NCI-H1417 (cell line): ENCODE measurements at regions not wholly inside any gene's neighbourhood (a gene's known extent, or its start where the extent isn't known, plus 50 kb on each side); places are given as distances from the start of the nearest gene placed in this dataset.
"Not testable (repeated sequence)": the region's sequence is repeated elsewhere in the genome, so short reads cannot be mapped to it uniquely, and the experiment has no call there.

Source experiments
- DNase-seq, 3 experiments: peaks; one replicate each; lab custom pipeline; 2025; lab: John Stamatoyannopoulos, UW

DNA sequence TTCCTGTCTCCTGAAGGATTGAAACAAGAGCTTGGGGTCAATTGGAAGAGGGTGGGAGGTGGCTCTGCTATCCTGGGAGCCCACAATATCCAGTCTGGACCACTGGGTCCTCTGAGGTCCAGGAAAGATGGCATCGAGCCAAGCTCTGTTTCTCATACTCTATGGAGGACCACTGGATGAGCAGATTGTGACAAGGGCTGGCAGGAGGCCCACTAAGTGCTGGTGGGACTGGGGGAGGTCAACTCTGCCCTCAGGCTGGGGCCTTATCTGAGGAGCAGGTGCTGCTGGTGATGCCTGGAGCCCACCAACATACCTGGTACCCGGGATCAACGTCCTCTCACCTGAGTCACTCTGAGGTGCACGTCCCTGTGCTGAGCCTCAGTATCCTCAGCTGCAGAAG lies 142.4 kb downstream of the NDUFA10 start:
- DNase-seq, result no peak

DNA sequence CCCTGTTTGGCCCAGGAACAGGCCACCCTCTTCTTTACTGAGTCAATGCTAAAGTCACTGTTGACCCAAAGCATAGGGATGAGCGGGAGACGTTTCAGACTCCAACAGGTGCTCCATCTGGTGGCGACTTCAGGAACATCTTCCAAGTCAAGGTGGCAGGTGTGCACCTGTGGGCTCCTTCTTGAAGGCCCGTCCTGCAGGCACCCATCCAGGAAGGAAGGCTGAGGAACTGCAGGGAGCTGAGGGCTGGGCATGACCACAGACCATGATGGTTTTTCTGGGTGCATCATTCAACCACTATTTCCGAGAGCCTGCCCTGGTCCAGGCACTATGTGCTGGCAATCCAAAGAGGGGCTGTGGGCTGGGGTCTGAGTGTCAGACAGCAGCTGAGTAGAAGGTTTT lies 142.8 kb downstream of the NDUFA10 start:
- peak; percentile 23 to 72 (median 24) for DNase-seq

DNA sequence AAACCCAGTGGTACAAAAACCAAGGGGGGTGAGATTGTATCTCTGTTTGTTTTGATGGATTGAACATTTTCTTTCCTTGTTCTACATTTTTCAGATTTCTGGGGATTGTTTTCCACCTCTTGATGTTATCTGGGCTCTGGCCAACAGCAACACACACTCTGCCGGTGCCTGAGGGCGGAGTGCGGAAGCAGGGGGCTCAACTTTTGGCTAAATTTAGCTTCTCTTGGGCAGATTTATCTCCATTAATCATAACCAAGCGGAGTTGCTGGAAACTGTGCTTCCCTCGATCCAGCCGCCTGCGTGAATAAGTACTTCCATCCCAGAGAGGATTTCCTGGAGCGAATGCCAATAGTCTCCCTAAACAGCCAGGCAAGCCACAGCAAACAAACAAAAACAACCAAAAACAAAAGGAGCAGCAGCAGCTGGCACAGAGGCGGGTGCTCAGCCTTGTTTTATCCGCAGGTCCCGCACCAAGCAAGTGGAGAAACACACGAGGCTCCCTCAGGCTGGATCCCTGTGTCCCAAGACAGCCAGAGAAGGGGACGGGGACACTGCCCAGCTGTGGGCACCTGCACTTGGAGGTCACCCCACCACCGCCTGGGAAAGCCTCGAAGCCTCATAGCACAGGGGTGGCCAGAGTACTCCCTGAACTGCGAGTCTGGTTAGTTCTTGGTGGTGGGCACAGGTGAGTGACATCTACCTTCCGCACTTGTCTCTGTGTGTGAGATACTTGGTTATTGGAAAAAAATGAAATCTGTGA lies 143.4 kb downstream of the NDUFA10 start:
- no peak for DNase-seq

DNA sequence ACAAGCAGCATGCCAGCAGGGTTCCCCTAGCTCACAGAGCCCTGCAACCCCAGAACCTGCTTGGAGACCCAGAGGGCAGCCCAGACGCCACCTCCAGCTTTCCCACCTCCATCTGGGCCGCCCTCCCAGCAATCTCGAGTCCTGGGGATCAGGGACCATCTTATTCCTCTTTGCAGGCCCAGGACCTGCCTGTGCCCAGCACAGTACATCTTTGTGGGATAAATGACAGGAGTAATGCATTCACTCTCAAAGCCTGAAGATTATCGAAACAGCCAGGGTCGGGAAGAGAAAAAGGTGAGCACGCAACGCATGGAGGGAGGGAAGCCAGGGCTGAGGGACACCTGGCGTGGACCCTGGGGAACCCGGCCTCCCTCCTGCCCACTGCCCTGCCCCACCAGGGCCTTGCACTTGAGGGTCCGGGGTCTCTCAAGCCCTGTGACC lies 144.1 kb downstream of the NDUFA10 start:
- no peak for DNase-seq

DNA sequence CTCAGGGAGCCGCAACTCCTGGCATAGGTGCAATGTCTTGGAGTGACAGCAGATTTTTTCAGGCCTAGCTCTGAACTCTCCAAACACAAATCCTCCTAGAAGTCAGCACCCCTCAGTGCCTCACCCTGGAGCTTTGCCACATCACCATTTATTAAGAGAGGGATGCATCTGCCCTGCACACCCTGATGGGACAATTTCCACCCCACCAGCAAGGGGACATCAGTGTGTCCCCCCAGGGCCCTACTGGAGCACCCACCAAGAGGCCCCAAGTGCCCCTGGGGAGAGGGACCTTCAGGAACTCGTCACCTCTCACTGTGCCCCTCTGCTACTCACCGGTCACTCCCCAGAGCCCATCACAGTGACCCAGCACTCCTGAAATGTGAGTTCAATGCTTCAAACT lies 144.7 kb downstream of the NDUFA10 start:
- no peak for DNase-seq

DNA sequence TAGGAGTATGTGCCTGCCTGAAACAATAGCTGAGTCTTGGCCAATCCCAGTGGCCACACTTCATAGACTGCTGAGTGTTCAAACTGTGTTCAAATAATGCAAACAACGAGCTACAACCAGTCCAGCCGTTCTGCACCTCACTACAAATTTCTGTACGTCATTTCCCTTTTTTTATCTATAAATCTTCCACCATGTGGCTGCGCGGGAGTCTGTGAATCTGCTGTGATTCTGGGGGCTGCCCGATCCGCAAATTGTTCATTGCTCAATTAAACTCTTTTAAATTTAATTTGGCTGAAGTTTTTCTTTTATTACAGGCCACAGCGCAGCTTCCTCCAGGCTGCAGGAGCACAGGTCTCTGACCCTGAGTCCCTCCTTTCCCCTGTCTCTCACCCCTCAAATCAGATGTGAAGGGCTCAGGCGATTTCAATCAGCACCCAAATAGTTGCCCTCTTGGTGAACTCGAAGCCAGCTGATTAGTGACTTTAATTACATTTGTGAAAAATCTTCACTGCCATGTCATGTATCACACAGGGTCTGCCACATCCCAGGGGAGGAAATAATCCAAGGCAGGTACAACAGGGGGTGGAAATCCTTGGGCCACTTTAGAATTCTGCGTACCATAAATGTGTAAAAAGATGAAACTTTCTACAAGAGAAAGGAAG lies 145.6 kb downstream of the NDUFA10 start:
- DNase-seq, result no peak

DNA sequence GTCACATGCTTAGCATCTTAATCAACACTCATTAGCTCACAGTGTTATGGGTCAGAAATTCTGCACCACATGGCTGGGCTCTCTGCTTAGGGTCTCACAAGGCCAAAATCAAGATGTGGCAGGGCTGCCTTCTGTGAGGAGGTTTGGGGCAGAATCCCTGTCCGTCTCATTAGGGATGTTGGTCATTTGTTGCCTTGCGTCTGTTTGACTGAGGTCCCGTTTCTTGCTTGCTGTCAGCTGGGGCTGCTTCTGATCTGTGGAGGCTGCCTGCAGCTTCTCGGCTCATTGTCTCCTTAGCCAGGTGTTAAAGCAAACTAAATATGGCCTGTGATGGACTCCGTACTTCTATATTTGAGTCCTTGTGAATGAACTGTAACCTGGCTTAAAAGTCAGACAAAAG lies 146.5 kb downstream of the NDUFA10 start:
- DNase-seq, result no peak

DNA sequence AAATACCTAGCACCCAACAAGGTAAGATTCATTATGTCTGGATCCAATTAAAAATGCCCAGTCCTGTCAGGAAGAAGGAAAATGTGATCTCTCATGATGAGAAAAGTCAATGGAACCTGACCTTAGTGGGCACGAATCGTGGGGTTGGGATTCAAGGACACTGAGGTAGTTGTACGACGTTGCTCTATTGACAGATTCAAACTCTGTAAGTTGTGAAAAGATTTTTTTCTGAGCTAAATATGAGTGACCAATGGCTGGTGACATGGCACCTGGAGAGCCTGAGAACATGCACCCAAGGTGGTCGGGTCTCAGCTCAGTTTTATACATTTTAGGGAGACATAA lies 148.2 kb downstream of the NDUFA10 start:
- DNase-seq, result no peak

DNA sequence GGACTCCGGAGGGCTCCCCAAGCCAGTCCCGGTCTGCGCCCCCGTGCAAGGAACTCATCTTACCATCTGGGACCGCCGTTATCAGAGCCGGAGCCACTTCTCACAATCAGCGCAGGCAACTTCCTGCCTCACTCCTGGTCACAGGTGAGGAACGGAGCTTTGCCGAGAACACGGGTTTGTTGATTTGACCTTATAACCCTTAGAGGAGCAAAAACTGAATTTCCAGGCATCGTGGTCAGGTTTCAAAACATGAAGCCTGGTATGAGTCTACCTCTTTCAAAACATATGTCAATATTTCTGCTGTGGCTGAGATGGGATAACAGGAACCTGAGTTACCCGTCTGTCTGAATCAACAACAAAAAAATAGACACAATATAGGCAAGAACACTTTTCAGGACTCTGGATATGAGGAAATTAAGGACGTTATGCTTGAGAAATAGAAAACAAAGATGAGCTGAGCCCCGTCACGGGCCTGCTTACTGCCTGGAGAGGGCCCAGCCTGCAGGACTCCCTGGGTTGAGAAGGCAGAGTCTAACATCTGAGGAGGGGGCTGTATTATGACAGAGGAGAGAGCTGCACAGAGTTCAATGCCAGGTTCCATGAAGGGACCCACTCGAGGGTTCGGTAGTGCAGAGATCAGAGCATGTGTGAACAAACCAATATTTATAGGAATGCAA lies 148.7 kb downstream of the NDUFA10 start:
- no peak for DNase-seq

DNA sequence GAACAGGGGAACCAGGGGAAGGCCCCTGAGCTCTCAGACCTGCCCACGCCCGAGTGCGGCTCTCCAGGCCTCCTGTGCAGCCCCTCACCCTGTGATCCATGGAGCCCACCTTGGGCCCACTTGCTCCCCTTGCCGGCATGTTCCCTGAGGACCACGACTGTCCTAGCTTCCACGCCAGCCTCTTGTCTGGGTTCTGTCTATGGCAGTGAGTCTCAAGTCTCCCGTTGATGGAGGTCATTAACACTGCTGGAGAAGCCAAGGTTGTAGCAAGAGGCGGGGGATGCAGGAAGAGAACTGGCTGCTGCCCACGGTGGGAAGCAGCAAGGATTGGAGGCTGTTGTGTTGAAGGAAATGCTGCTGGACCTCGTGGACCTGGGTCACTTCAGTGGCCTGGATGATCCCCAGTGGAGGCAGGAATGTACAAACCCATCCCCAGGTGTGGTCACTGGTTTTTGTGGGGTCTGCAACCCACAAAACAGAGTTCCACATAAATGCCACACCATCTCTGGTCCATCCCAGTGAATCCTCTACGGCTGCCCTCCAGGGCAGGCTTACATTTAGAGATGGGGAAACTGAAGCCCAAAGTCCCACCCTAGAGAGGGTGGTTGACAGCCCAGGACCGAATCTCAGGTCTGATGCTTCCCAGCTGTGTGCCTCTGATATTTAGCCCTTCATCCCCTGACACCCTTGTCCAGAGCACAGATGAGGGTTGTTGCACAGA lies 150.3 kb downstream of the NDUFA10 start:
- DNase-seq, result no peak

DNA sequence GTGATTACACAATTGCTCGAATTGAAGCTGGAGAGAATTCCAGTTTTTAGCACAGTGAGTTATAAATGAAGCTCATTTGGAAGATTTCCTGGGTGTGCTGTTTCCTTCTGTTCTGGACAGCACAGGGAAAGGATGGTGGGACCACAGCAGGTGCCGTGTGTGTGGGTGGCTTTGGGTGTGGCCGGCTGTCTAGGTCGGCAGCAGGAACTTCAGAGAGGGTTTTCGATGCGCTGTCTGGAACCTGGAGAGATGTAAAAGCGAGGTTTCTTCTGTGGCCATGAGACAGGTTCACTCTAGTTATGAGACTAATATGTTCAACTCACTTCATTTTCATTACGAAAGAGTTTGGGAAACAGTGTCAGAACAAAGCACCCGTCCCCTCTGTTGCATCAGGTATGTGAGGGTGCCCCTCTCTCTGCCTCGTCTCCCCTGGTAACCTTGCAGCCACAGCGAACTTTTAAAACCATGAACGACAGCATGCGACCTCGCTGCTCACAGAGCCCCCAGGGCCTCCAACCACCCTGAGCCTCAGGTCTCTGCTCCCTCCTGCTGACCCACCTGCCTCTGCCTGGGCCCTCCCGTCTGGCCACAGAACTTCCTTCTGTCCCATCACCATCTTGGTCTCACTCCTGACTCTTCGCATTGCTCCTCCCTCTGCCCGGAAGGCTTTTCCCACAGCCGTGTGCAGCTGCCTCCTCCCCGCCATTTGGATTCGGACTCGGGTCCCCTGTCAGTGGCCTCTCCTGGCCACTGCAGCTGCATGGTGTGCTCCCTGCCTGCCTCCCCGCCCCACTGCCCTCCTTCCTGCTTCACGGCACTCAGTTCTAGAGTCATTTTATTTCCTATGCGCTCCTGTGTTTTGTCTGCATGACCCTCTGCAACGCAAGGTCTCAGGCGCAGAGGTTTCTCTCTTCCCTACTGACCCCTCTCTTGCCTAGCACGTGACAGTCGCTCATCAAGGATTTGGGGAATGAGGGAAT lies 151.2 kb downstream of the NDUFA10 start:
- DNase-seq, result no peak

DNA sequence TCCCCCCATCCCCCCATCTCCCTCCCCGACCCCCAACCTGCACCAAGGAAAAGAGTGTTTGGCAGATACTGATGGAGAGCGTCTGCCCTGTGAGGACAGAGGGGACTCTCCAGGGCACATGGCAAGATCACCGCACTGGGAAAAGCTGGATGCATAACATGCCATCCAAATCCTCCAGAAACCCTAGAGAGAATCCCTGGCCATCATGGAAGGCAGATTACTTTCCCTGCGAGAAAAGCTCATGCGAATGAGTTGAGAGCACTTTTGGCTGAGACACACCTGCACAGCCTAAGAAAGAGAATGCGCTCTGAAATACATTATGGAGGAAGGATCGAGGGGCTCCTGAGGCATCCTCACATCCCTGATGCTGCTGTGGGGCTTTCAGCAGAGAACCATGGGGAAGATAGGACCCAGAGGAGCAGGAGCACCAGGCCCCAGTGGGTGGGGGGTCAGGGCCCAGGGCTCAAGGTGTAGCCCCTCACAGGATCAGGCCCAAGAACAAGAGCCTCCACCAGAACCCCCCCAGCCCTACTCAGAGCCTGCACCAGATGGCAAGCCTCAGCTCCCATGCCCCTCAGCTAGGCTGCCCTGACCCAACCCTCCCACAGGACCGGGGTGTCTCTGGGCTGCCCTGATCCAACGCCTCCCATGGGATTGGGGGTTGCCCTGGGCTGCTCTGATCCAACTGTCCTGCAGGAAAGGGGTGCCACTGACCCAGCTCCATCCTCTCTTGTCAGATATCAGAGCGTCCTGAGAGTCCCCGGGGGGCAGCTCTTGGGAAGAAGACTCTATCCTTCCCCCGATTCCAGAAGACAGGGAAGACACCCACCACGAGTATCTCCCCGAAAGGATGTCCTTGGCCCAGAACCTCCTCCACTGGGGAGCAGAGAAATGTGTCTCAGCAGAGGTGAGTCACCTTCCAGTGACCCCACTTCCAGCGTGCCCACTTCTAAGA lies 153.4 kb downstream of the NDUFA10 start:
- DNase-seq, result no peak

DNA sequence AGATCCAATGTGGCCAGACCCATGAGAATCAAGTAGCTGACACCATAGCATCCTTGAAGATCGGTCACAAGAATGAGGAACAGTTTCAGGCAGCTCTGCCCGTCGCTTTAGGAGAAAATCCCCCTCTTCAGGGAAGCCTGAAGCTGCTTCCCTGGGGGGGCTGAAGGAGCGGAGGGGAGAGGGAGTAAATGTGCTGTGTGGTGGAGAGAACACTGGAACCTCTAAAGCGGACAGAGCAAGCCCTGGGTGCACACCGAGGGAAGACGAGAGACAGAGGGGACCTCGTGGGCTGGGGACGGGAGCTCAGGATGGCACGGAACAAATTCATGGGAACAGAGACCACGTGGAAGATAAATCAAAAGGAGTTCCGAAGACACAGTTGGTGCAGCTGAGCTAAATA lies 154.3 kb downstream of the NDUFA10 start:
- DNase-seq, result no peak

DNA sequence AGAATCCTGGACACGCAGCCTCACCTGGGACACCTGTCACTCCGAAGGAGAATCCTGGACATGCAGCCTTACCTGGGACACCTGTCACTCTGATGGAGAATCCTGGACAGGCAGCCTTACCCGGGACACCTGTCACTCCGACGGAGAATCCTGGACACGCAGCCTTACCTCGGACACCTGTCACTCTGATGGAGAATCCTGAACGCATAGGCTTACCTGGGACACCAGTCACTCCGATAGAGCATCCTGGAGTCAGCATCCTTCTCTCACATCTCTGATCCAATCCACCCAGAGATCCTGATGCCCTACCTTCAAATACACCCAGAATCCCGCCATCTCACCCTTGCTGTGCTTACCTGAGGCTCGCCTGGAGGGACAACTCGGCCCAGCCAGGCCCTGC lies 154.9 kb downstream of the NDUFA10 start:
- DNase-seq, result no peak

DNA sequence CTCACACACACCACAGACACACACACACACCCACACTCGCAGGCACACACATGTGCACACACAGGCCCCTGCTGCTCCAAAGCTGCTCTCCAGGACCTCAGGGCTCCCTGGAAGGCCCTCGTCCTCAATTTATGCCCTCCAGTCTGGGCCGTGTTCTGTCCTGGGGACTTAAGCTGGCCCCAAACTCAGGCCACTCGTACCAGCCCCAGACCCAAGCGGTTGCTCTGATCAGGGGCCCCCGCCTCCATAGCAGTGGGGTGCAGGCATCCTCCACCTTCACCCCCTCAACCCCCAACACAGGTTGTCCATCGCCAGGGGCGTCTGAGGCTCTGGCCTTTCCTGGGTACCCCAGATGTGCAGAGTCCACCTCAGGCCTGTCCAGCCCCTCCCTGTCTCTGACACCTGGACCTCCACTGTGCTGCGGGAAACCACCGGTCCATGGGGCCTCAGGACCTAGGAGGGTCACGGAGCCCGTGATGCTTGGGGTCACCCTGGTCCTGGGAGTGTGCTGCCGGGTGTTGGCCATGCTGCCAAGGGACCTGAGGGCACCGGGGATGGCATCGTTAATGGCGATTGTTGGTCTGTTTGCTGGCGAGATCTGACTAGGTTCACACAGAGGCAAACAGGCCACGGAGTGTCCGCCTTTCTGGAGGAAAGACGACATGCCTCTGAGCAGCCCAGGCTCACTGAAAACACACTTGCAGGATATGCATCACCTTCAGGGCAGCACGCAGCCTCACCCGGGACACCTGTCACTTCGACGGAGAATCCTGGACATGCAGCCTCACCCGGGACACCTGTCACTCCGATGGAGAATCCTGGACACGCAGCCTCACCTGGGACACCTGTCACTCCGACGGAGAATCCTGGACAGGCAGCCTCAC lies 155.6 kb downstream of the NDUFA10 start:
- DNase-seq, result no peak

DNA sequence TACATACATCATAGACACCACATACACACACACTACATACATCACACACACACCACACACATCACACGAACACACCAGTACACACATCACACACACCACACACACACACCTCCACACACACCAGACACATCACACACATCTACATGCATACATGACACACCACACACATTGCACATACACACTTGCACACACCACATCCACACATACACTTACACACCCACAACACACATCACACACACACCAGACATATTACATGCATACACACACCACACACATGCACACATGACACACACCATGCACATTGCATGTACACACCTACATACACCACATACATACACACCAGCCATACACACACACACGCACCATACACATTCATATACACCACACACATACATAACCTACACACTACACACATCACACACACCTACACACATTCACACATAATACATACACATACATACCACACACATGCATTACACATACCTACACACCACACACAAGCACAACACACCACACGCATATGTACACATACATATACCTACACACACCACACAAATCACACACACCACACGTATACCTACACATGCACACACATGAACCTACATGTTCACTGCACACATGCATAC lies 156.5 kb downstream of the NDUFA10 start:
- no peak for DNase-seq

DNA sequence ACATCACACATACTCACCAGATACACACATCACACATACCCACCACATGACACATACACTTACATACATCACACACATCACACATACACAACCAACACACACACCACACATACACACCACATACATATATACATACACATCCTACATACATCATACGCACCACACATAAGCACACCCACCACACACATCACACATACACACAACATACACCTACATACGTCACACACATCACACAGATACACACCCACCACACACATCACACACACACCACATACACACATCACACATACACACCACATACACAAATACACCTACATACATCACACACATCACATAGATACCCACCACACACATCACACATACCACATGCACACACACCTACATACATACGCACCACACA lies 158.4 kb downstream of the NDUFA10 start:
- DNase-seq, result no peak

DNA sequence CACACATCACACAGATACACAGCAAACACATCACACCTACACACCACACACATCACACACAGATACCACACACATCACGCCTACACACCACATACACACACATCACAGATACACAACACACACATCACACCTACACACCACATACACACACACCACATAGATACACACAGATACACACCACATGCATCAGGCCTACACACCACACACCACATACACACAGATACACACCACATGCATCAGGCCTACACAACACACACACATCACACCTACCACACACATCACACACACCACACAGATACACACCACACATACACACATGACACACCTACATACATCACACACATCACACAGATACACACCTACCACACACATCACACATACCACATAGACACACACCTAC lies 158.8 kb downstream of the NDUFA10 start:
- DNase-seq, result no peak

DNA sequence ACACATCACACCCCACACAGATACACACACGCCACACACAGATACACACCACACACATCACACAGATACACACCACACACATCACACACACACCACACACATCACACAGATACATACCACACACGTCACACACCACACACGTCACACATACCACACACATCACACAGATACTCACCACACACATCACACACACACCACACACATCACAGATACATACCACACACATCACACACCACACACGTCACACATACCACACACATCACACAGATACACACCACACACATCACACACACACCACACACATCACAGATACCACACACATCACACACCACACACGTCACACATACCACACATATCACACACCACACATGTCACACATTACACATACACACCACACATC lies 159.3 kb downstream of the NDUFA10 start:
- not testable (repeated sequence) for DNase-seq
